Mesenchymal stem cell (in vitro differentiated cells and primary cell): ENCODE measurements at regions not wholly inside any gene's neighbourhood (a gene's known extent, or its start where the extent isn't known, plus 50 kb on each side); places are given as distances from the start of the nearest gene placed in this dataset.

Experiments
- DNase-seq: peaks from one replicate; pipeline ENCODE4 v3.0.0-alpha.2; 2013
- H2AFZ ChIP-seq: one replicate; pipeline ENCODE4 v1.6.1; 2013; ENCODE audit warnings: low read depth, mild to moderate bottlenecking, control low read depth, inconsistent platforms, low read length, moderate library complexity
- H2AK5ac ChIP-seq: 2 replicates; pipeline ENCODE4 v1.6.1; 2013; ENCODE audit warnings: low read length, moderate library complexity, mild to moderate bottlenecking, inconsistent platforms; ENCODE audit not compliant: severe bottlenecking
- H2BK120ac ChIP-seq: one replicate; pipeline ENCODE4 v1.6.1; 2013; ENCODE audit warnings: low read depth, mild to moderate bottlenecking, inconsistent platforms, low read length, moderate library complexity
- H2BK12ac ChIP-seq, 2 experiments: one replicate each; pipeline ENCODE4 v1.6.1; 2013; ENCODE audit warnings: inconsistent platforms in 2 of 2, low read length in 2 of 2, mild to moderate bottlenecking in 2 of 2, moderate library complexity in 2 of 2, control low read depth in 1 of 2
- H2BK15ac ChIP-seq: one replicate; pipeline ENCODE4 v1.6.1; 2013; ENCODE audit warnings: mild to moderate bottlenecking, low read depth, inconsistent platforms; ENCODE audit not compliant: poor library complexity, severe bottlenecking
- H2BK5ac ChIP-seq: 2 replicates; pipeline ENCODE4 v1.6.1; 2013; ENCODE audit warnings: low read depth, mild to moderate bottlenecking, low read length, control low read depth, inconsistent platforms; ENCODE audit not compliant: poor library complexity, severe bottlenecking
- H3K14ac ChIP-seq, 2 experiments: one replicate each; pipeline ENCODE4 v1.6.1; 2013; ENCODE audit warnings: inconsistent platforms in 2 of 2, low read length in 2 of 2, control low read depth in 1 of 2, mild to moderate bottlenecking in 1 of 2, moderate library complexity in 1 of 2
- H3K18ac ChIP-seq, 2 experiments: one replicate each; pipeline ENCODE4 v1.6.1; 2013; ENCODE audit warnings: inconsistent platforms in 2 of 2, low read length in 2 of 2, control low read depth in 1 of 2, low read depth in 1 of 2, mild to moderate bottlenecking in 1 of 2
- H3K23ac ChIP-seq, 2 experiments: one replicate each; pipeline ENCODE4 v1.6.1; 2013; ENCODE audit warnings: inconsistent platforms in 2 of 2, low read length in 2 of 2, mild to moderate bottlenecking in 2 of 2, moderate library complexity in 2 of 2, control low read depth in 1 of 2
- H3K27ac ChIP-seq: 2 replicates; pipeline ENCODE4 v1.5.1; 2013; ENCODE audit warnings: mild to moderate bottlenecking, moderate library complexity, low read length, control low read depth, inconsistent platforms; ENCODE audit not compliant: poor library complexity, severe bottlenecking
- H3K27me3 ChIP-seq, 2 experiments: 2 replicates each; pipeline versions ENCODE4 v1.6.1 to v1.7.0; 2013; ENCODE audit warnings: low read length in 2 of 2, mild to moderate bottlenecking in 2 of 2, moderate library complexity in 2 of 2, control low read depth in 1 of 2, inconsistent platforms in 1 of 2; ENCODE audit not compliant: control insufficient read depth in 1 of 2, insufficient read depth in 1 of 2
- H3K36me3 ChIP-seq, 2 experiments: 2 replicates each; pipeline versions ENCODE4 v1.6.1 to v1.7.0; 2013; ENCODE audit warnings: low read length in 2 of 2, control low read depth in 1 of 2, inconsistent platforms in 1 of 2, low read depth in 1 of 2, mild to moderate bottlenecking in 1 of 2; ENCODE audit not compliant: insufficient read depth in 2 of 2, control insufficient read depth in 1 of 2
- H3K4ac ChIP-seq, 2 experiments: one replicate each; pipeline ENCODE4 v1.6.1; 2013; ENCODE audit warnings: inconsistent platforms in 2 of 2, low read length in 2 of 2, mild to moderate bottlenecking in 2 of 2, moderate library complexity in 2 of 2, control low read depth in 1 of 2, low read depth in 1 of 2
- H3K4me1 ChIP-seq: 2 replicates; pipeline ENCODE4 v1.6.1; 2013; ENCODE audit warnings: low read depth, low read length, control low read depth; ENCODE audit not compliant: control insufficient read depth, insufficient read depth
- H3K4me2 ChIP-seq: 2 replicates; pipeline ENCODE4 v1.6.1; 2013; ENCODE audit warnings: low read length, mild to moderate bottlenecking, inconsistent platforms; ENCODE audit not compliant: poor library complexity, severe bottlenecking
- H3K4me3 ChIP-seq, 2 experiments: 2 replicates each; pipeline versions ENCODE4 v1.5.1 to v1.7.0; 2013; ENCODE audit warnings: low read length in 2 of 2, mild to moderate bottlenecking in 2 of 2, control low read depth in 1 of 2, low read depth in 1 of 2; ENCODE audit not compliant: insufficient read depth in 1 of 2
- H3K79me1 ChIP-seq: replicated peaks from 2 replicates; pipeline ENCODE4 v1.6.1; 2013; ENCODE audit warnings: mild to moderate bottlenecking, control low read depth, low read length, inconsistent platforms; ENCODE audit not compliant: poor library complexity, severe bottlenecking
- H3K9ac ChIP-seq: 2 replicates; pipeline ENCODE4 v1.7.0; 2013; ENCODE audit warnings: mild to moderate bottlenecking, low read length, moderate library complexity
- H3K9me3 ChIP-seq: 2 replicates; pipeline ENCODE4 v1.7.0; 2013; ENCODE audit warnings: mild to moderate bottlenecking, low read length; ENCODE audit not compliant: control insufficient read depth
- H4K8ac ChIP-seq: one replicate; pipeline ENCODE4 v1.6.1; 2013; ENCODE audit warnings: inconsistent platforms, mild to moderate bottlenecking, low read length, moderate library complexity
- H4K91ac ChIP-seq: one replicate; pipeline ENCODE4 v1.6.1; 2013; ENCODE audit warnings: mild to moderate bottlenecking, low read length, inconsistent platforms
- WGBS: methylation state at CpG from one replicate; pipeline ENCODE4 v1.1.7; 2013; ENCODE audit warnings: mixed read lengths; 5-methylcytosine and 5-hydroxymethylcytosine counted together

DNA sequence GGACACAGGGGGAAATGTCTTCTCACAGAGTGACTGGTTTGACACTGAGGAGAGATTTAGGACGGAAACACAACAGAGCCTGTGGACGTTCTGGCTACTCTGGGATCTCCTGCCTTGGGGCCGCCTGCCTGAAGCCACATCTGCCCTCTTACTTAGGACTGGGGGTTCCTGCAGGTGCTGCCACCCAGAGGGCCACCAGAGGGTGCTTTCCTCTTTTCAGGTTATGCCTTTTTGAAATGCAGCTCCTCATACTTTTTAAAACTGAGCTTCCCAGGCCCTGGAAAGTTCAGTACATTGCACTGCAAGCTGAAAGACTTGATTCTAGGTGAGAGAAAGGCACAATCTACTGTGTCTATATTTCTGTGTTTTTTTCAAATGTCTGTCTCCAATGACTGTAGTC is 92.2 kb upstream of the PGRMC2 start:
- no peak overlapping the region for H2BK15ac ChIP-seq
- H4K8ac ChIP-seq: no peak overlapping the region
- peaks cover 4% of the 10 kb centered on the region for H3K4me1 ChIP-seq
- H3K9me3 ChIP-seq: peaks cover 14% of the 10 kb centered on the region
- peak overlapping the region; percentile 49 to 87 for H2BK12ac ChIP-seq
- peak; percentile 40 for DNase-seq
- no peak overlapping the region for H3K4me3 ChIP-seq
- no peak overlapping the region for H2BK5ac ChIP-seq
- no peak overlapping the region for H3K4ac ChIP-seq
- H3K79me1 ChIP-seq: peaks cover 1% of the 10 kb centered on the region
- peak overlapping the region in 1 of 2 experiments; percentile 71 for H3K18ac ChIP-seq
- no peak overlapping the region for H3K9ac ChIP-seq
- no peak overlapping the region for H2BK120ac ChIP-seq
- no peaks in the 10 kb centered on the region for H3K27me3 ChIP-seq
- H3K23ac ChIP-seq: no peak overlapping the region
- peaks cover 0 to 5% of the 10 kb centered on the region in 2 experiments for H3K36me3 ChIP-seq
- WGBS: 80% methylated on average over 3 of the region's 3 CpGs
- H3K27ac ChIP-seq: no peak overlapping the region
- H4K91ac ChIP-seq: no peak overlapping the region
- no peak overlapping the region for H3K4me2 ChIP-seq
- no peak overlapping the region for H2AFZ ChIP-seq
- H3K14ac ChIP-seq: no peak overlapping the region
- peak overlapping the region; percentile 3 for H2AK5ac ChIP-seq

DNA sequence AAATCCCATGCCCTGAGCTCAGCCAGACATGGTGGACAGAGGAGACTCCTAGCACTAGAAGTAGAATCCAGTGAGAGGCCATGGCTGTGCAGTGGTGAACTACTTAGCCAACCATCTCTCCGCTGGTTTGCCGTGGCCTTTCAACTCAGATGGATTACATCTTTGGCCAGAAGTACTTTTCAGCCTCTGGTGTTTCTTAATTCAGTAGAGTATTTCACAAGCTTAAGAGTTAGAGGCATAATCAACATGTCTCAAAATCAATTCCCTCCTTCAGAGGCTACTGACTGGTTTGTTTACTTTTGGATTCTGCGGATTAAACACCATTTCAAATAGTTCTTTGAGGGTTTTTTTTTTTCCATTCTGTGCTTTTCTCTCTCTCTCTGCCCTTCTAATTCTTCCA is 91.1 kb upstream of the PGRMC2 start:
- Histone ChIP-seq H3K23ac (no peak overlapping the region), H3K14ac (no peak overlapping the region), H3K4me2 (no peak overlapping the region), H2BK12ac (peak overlapping the region in 1 of 2 experiments; percentile 30), H3K79me1 (peaks cover 1% of the 10 kb centered on the region), H2AK5ac (peak overlapping the region; percentile 10), H3K9ac (no peak overlapping the region), H3K36me3 (peaks cover 0 to 5% of the 10 kb centered on the region in 2 experiments), H4K8ac (no peak overlapping the region), H3K27me3 (no peaks in the 10 kb centered on the region), H2AFZ (no peak overlapping the region), H2BK5ac (no peak overlapping the region), H2BK15ac (no peak overlapping the region), H3K27ac (no peak overlapping the region), H3K18ac (peak overlapping the region in 1 of 2 experiments; percentile 55), H3K4me1 (peaks cover 2% of the 10 kb centered on the region), H3K9me3 (peaks cover 14% of the 10 kb centered on the region), H3K4ac (no peak overlapping the region), H2BK120ac (no peak overlapping the region), H4K91ac (no peak overlapping the region), H3K4me3 (no peak overlapping the region)
- peak; percentile 44 for DNase-seq
- 78% methylated on average over 1 of the region's 3 CpGs for WGBS

DNA sequence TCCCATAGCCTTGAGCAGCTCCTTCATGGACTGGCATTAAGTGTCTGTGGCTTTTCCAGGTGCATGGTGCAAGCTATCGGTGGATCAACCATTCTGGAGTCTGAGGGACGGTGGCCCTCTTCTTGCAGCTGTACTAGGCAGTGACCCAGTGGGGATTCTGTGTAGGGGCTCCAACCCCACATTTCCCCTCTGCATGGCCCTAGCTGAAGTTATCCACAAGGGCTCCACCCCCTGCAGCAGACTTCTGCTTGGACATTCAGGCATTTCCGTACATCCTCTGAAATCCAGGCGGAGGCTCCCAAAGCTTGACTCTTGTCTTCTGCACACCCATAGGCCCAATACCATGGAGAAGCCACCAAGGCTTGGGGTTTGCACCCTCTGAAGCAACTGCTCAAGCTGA is 89.3 kb upstream of the PGRMC2 start:
- Histone ChIP-seq H3K27me3 (no peaks in the 10 kb centered on the region), H3K14ac (no peak overlapping the region), H3K4ac (no peak overlapping the region), H2AFZ (no peak overlapping the region), H4K91ac (no peak overlapping the region), H2BK120ac (no peak overlapping the region), H3K4me2 (no peak overlapping the region), H3K27ac (no peak overlapping the region), H3K36me3 (peaks cover 0 to 5% of the 10 kb centered on the region in 2 experiments), H3K18ac (no peak overlapping the region), H3K9me3 (peaks cover 14% of the 10 kb centered on the region), H3K4me3 (no peak overlapping the region), H3K23ac (no peak overlapping the region), H3K79me1 (no peaks in the 10 kb centered on the region), H2AK5ac (no peak overlapping the region), H3K4me1 (peaks cover 2% of the 10 kb centered on the region), H2BK15ac (no peak overlapping the region), H2BK5ac (no peak overlapping the region), H4K8ac (no peak overlapping the region), H3K9ac (no peak overlapping the region), H2BK12ac (peak overlapping the region in 1 of 2 experiments; percentile 42)
- 95% methylated on average over 4 of the region's 4 CpGs for WGBS
- no peak for DNase-seq

DNA sequence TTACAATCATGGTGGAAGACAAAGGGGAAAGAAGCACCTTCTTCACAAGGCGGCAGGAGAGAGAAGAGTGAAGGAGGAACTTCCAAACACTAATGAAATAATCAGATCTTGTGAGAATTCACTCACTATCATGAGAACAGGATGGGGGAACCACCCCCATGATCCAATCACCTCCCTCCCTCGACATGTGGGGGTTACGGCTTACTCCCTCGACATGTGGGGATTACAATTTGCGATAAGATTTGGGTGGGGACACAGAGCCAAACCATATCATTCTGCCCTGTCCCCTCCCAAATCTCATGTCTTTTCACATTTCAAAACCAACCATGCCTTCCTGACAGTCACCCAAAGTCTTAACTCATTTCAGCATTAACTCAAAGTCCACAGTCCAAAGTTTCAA is 88.7 kb upstream of the PGRMC2 start:
- Histone ChIP-seq H3K14ac (no peak overlapping the region), H2BK15ac (peak overlapping the region; percentile 12), H3K27me3 (no peaks in the 10 kb centered on the region), H3K4me3 (no peak overlapping the region), H3K9ac (no peak overlapping the region), H3K36me3 (peaks cover 0 to 5% of the 10 kb centered on the region in 2 experiments), H3K4me2 (no peak overlapping the region), H3K9me3 (peaks cover 14% of the 10 kb centered on the region), H3K4ac (peak overlapping the region in 1 of 2 experiments; percentile 39), H4K91ac (no peak overlapping the region), H2AK5ac (no peak overlapping the region), H3K18ac (no peak overlapping the region), H2BK120ac (no peak overlapping the region), H3K23ac (no peak overlapping the region), H3K79me1 (no peaks in the 10 kb centered on the region), H2AFZ (no peak overlapping the region), H2BK12ac (no peak overlapping the region), H3K4me1 (peaks cover 3% of the 10 kb centered on the region), H3K27ac (no peak overlapping the region), H4K8ac (no peak overlapping the region), H2BK5ac (no peak overlapping the region)
- no peak for DNase-seq
- WGBS: 98% methylated on average over 4 of the region's 5 CpGs
